Panc1 (cell line): ENCODE measurements at regions not wholly inside any gene's neighbourhood (a gene's known extent, or its start where the extent isn't known, plus 50 kb on each side); places are given as distances from the start of the nearest gene placed in this dataset.

ENCODE experiments used
- ATAC-seq: fragments of 200-7000 bp; cut with Tn5 transposase; 2 replicates; pipeline ENCODE4 v1.9.1; 2020; ENCODE audit warnings: mild to moderate bottlenecking, moderate library complexity
- BruUV-seq: library from RNA; stranded (reverse); fragments of 400-500 nt; replicated peaks from 2 replicates; lab custom pipeline; 2021; lab: Mats Ljungman, UMichigan
- CTCF ChIA-PET: fragments of 300-600 bp; sonication (Branson Sonifier 250); formaldehyde crosslinking; loops from one replicate; lab custom pipeline; 2022; ENCODE audit warnings: antibody characterized with exemption; lab: Charles Lee
- POLR2A ChIA-PET: fragments of 300-600 bp; sonication (Branson Sonifier 250); formaldehyde crosslinking; loops from one replicate; lab custom pipeline; 2022; ENCODE audit warnings: antibody characterized with exemption; lab: Charles Lee
- DNase-seq: peaks from one replicate; pipeline ENCODE4 v3.0.0-alpha.2; 2010; ENCODE audit warnings: low read depth, low spot score
- H3K27ac ChIP-seq: 2 replicates; pipeline ENCODE4 v1.5.1; 2011; ENCODE audit warnings: mild to moderate bottlenecking, low read length, inconsistent platforms
- H3K27me3 ChIP-seq: fragments of 200-500 bp; sonication (Bioruptor generic); 2 replicates; pipeline ENCODE4 v1.6.0; 2014; ENCODE audit warnings: low read length, inconsistent platforms; ENCODE audit not compliant: control insufficient read depth, insufficient read depth
- H3K36me3 ChIP-seq: fragments of 200-500 bp; sonication (Bioruptor generic); 2 replicates; pipeline ENCODE4 v1.5.1; 2014; ENCODE audit warnings: inconsistent platforms, mild to moderate bottlenecking, low read length, moderate library complexity; ENCODE audit not compliant: control insufficient read depth, insufficient read depth
- H3K4me1 ChIP-seq: 2 replicates; pipeline ENCODE4 v1.5.1; 2011; ENCODE audit warnings: inconsistent platforms, mild to moderate bottlenecking, low read length, moderate library complexity; ENCODE audit not compliant: control insufficient read depth, insufficient read depth
- H3K4me3 ChIP-seq, 2 experiments: 2 replicates each; pipeline ENCODE4 v1.5.1; 2011 to 2012; ENCODE audit warnings: low read depth in 2 of 2, low read length in 2 of 2, mild to moderate bottlenecking in 2 of 2, inconsistent platforms in 1 of 2, moderate library complexity in 1 of 2
- H3K9me3 ChIP-seq: fragments of 200-500 bp; sonication (Bioruptor generic); 2 replicates; pipeline ENCODE4 v1.5.1; 2014; ENCODE audit warnings: low read depth, mild to moderate bottlenecking, inconsistent platforms, low read length, moderate library complexity; ENCODE audit not compliant: control insufficient read depth, insufficient read depth
- POLR2AphosphoS5 ChIP-seq: IDR thresholded peaks from 2 replicates; pipeline ENCODE4 v1.6.1; 2012; ENCODE audit warnings: mild to moderate bottlenecking, low read depth, low read length, moderate library complexity
- SIN3A ChIP-seq: IDR thresholded peaks from 2 replicates; pipeline ENCODE4 v1.6.1; 2012; ENCODE audit warnings: low read depth, mild to moderate bottlenecking, low read length, moderate library complexity, borderline replicate concordance; ENCODE audit not compliant: insufficient read depth
- TCF7L2 ChIP-seq: IDR thresholded peaks from 2 replicates; pipeline ENCODE4 v1.6.1; 2011; ENCODE audit warnings: mild to moderate bottlenecking, low read depth, low read length, inconsistent platforms
- in situ Hi-C: cut with HindIII; loops from 2 replicates; pipeline ENCODE4 v1.10.0; 2016; ENCODE audit warnings: low sequenced_read_pairs, low pct_unique_long_range_greater_than_20kb
- intact Hi-C: fragments of 100-400 bp; cut with micrococcal nuclease; formaldehyde crosslinking; loops from one replicate; pipeline ENCODE4 v1.10.0; 2022; ENCODE audit not compliant: unreplicated experiment
- TF ChIP-seq, protein P1 (sequence below), 2 experiments: IDR thresholded peaks; 2 replicates each; pipeline ENCODE4 v1.6.1; 2011 to 2012; ENCODE audit warnings: low read depth in 2 of 2, control low read depth in 1 of 2, low read length in 1 of 2, mild to moderate bottlenecking in 1 of 2, moderate library complexity in 1 of 2; ENCODE audit not compliant: insufficient read depth in 1 of 2
- TF ChIP-seq, protein P2 (sequence below): fragments of 450-650 bp; IDR thresholded peaks from 2 replicates; pipeline ENCODE4 v1.5.1; 2017; ENCODE audit warnings: mild to moderate bottlenecking

DNA sequence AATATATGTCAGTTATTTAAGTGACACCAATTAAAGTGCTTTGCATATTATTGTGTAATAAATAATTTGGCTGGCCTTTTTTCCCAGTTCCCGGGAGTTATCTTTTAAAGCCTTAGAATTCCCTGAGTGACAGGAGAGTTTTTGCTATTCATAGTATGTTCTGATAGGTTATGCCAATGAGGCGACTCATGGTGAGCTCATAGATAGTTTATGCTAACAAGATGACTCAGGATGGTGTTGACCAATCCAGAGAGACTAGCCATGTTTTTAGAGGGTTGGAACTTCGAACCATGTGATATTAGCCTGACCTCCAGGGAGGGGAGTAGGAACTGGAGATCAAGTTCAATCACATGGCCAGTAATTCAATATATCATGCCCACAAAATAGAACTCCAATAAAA lies 310.8 kb downstream of the USP25 start:
- DNase-seq (no peak), ATAC-seq (no peak)
- in situ Hi-C loops (no loop called here), intact Hi-C loops (no loop called here)
- no peak overlapping the region for H3K4me3 ChIP-seq
- no peaks in the 10 kb centered on the region for H3K27me3 ChIP-seq
- POLR2A ChIA-PET = no interaction called here
- H3K27ac ChIP-seq = no peak overlapping the region
- H3K36me3 ChIP-seq = no peaks in the 10 kb centered on the region
- BruUV-seq = no TSS peak
- H3K4me1 ChIP-seq = no peaks in the 10 kb centered on the region
- CTCF ChIA-PET = no interaction called here
- TF ChIP-seq, protein P1, sequence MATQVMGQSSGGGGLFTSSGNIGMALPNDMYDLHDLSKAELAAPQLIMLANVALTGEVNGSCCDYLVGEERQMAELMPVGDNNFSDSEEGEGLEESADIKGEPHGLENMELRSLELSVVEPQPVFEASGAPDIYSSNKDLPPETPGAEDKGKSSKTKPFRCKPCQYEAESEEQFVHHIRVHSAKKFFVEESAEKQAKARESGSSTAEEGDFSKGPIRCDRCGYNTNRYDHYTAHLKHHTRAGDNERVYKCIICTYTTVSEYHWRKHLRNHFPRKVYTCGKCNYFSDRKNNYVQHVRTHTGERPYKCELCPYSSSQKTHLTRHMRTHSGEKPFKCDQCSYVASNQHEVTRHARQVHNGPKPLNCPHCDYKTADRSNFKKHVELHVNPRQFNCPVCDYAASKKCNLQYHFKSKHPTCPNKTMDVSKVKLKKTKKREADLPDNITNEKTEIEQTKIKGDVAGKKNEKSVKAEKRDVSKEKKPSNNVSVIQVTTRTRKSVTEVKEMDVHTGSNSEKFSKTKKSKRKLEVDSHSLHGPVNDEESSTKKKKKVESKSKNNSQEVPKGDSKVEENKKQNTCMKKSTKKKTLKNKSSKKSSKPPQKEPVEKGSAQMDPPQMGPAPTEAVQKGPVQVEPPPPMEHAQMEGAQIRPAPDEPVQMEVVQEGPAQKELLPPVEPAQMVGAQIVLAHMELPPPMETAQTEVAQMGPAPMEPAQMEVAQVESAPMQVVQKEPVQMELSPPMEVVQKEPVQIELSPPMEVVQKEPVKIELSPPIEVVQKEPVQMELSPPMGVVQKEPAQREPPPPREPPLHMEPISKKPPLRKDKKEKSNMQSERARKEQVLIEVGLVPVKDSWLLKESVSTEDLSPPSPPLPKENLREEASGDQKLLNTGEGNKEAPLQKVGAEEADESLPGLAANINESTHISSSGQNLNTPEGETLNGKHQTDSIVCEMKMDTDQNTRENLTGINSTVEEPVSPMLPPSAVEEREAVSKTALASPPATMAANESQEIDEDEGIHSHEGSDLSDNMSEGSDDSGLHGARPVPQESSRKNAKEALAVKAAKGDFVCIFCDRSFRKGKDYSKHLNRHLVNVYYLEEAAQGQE (IDR thresholded peaks at IDR 0.05; ENCODE audit: insufficient read depth in 1 of 2, low read depth in 2 of 2, low read length in 1 of 2) = no peak
- TF ChIP-seq SIN3A = no peak
- no peaks in the 10 kb centered on the region for H3K9me3 ChIP-seq

- DNase-seq (no peak), ATAC-seq (no peak)
- no peak overlapping the region for H3K27ac ChIP-seq
- no peaks in the 10 kb centered on the region for H3K4me1 ChIP-seq
- no peak overlapping the region for H3K4me3 ChIP-seq
- ChIA-PET CTCF (no interaction called here), POLR2A (no interaction called here)
- no peaks in the 10 kb centered on the region for H3K36me3 ChIP-seq
- TF ChIP-seq, protein P2, sequence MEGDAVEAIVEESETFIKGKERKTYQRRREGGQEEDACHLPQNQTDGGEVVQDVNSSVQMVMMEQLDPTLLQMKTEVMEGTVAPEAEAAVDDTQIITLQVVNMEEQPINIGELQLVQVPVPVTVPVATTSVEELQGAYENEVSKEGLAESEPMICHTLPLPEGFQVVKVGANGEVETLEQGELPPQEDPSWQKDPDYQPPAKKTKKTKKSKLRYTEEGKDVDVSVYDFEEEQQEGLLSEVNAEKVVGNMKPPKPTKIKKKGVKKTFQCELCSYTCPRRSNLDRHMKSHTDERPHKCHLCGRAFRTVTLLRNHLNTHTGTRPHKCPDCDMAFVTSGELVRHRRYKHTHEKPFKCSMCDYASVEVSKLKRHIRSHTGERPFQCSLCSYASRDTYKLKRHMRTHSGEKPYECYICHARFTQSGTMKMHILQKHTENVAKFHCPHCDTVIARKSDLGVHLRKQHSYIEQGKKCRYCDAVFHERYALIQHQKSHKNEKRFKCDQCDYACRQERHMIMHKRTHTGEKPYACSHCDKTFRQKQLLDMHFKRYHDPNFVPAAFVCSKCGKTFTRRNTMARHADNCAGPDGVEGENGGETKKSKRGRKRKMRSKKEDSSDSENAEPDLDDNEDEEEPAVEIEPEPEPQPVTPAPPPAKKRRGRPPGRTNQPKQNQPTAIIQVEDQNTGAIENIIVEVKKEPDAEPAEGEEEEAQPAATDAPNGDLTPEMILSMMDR = no peak
- no peak for TF ChIP-seq TCF7L2
- H3K27me3 ChIP-seq = no peaks in the 10 kb centered on the region
- in situ Hi-C loops = no loop called here
- intact Hi-C loops = no loop called here
- no TSS peak for BruUV-seq
- no peaks in the 10 kb centered on the region for H3K9me3 ChIP-seq
Observed at GRCh38 chr21:16044676-16045075, 314.9 kb downstream of the USP25 start.

GRCh38 chr21:16046656-16047330 lies 317.0 kb downstream of the USP25 start:
- Histone ChIP-seq H3K9me3 (no peaks in the 10 kb centered on the region), H3K27me3 (no peaks in the 10 kb centered on the region), H3K27ac (no peak overlapping the region), H3K4me3 (no peak overlapping the region), H3K4me1 (no peaks in the 10 kb centered on the region), H3K36me3 (no peaks in the 10 kb centered on the region)
- DNase-seq (no peak), ATAC-seq (no peak)
- no peak for TF ChIP-seq TCF7L2
- no peak for TF ChIP-seq POLR2AphosphoS5
- TF ChIP-seq SIN3A = no peak
- TF ChIP-seq, protein P2 = no peak
- TF ChIP-seq, protein P1 (IDR thresholded peaks at IDR 0.05; ENCODE audit: insufficient read depth in 1 of 2, low read depth in 2 of 2, low read length in 1 of 2) = no peak
- CTCF ChIA-PET = no interaction called here
- POLR2A ChIA-PET = no interaction called here
- intact Hi-C loops = no loop called here
- BruUV-seq = no TSS peak
- in situ Hi-C loops = no loop called here
